ENCODE measurements at regions not wholly inside any gene's neighbourhood (a gene's known extent, or its start where the extent isn't known, plus 50 kb on each side); places are given as distances from the start of the nearest gene placed in this dataset.
"Not testable (repeated sequence)": the region's sequence is repeated elsewhere in the genome, so short reads cannot be mapped to it uniquely, and the experiment has no call there.

DNA sequence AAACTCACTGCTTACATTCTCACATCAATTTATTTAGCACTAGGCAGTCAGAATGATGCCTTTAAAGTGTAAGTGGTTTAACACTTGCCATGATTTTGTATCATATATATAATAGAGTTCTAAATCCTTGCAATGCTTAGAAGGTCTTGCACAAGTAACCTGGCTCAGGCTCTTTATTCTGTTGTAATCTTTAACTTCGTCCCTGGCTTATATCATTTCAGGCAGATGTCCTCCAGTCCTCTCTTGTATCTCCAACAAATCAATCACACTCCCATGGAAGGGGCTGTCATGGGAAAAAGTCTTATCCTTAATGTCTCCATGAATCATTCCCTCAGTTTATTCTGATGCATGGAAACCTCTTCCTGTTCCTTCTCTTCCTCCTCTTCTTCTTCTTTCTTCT lies 841.6 kb upstream of the B3GALT2 start:
- Histone ChIP-seq H3K9me3 (replicated peaks; ENCODE audit: low read length) (peaks cover 3% of the 10 kb centered on the region), H3K4me3 (ENCODE audit: low read length) (no peak overlapping the region), H3K4me2 (ENCODE audit: low read length) (no peak overlapping the region), H3K27me3 (ENCODE audit: control insufficient read depth, insufficient read depth, low read length) (no peaks in the 10 kb centered on the region), H3K9ac (ENCODE audit: low read depth, low read length) (no peak overlapping the region), H3K4me1 (ENCODE audit: control insufficient read depth, insufficient read depth, low read length) (no peaks in the 10 kb centered on the region), H3K36me3 (ENCODE audit: insufficient read depth, low read length) (no peaks in the 10 kb centered on the region)

DNA sequence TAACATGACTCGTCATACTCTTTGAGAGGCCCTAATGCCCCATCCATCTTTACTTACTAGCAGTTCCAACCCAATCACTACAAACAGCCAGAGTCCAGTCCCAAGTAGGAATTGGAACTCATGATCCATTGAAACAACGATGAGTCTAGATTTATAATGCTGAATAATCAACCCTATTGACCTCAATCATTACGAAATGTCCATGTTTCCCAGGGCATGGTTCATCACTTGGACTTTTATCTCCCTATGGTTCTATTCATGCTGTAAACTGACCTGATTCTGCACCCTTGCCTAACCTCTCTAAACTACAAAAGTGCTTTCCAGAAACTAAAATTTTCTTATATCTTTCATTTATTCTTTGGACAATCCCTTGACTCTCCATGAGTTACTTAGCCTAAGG lies 840.0 kb upstream of the B3GALT2 start:
- Histone ChIP-seq H3K4me3 (ENCODE audit: low read length) (no peak overlapping the region), H3K4me1 (ENCODE audit: control insufficient read depth, insufficient read depth, low read length) (no peaks in the 10 kb centered on the region), H3K27me3 (ENCODE audit: control insufficient read depth, insufficient read depth, low read length) (no peaks in the 10 kb centered on the region), H3K4me2 (ENCODE audit: low read length) (no peak overlapping the region), H3K36me3 (ENCODE audit: insufficient read depth, low read length) (no peaks in the 10 kb centered on the region), H3K9ac (ENCODE audit: low read depth, low read length) (no peak overlapping the region), H3K9me3 (replicated peaks; ENCODE audit: low read length) (no peaks in the 10 kb centered on the region)

DNA sequence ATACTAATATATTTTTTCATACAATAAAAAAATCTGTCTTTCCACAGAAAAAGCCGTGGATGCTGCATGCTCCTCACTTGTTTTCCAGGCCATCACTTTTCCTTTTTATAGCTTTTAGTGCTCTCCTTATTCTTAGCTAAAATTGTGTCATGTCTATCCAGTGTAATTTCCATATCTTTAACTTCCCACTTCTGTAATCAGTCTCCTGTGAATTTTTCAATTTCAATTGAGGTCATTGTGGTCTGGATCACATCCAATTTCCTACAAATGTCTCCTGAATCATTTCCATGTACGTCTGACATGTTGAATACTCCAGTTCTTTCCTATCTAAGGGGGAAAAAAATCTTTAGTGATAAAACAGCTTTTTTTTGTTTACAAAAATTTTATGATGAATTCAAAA lies 838.2 kb upstream of the B3GALT2 start:
- H3K4me2 ChIP-seq (ENCODE audit: low read length), result no peak overlapping the region
- no peaks in the 10 kb centered on the region for H3K27me3 ChIP-seq (ENCODE audit: control insufficient read depth, insufficient read depth, low read length)
- H3K36me3 ChIP-seq (ENCODE audit: insufficient read depth, low read length), result no peaks in the 10 kb centered on the region
- no peaks in the 10 kb centered on the region for H3K9me3 ChIP-seq (replicated peaks; ENCODE audit: low read length)
- H3K4me3 ChIP-seq (ENCODE audit: low read length), result no peak overlapping the region
- no peaks in the 10 kb centered on the region for H3K4me1 ChIP-seq (ENCODE audit: control insufficient read depth, insufficient read depth, low read length)
- H3K9ac ChIP-seq (ENCODE audit: low read depth, low read length), result no peak overlapping the region

DNA sequence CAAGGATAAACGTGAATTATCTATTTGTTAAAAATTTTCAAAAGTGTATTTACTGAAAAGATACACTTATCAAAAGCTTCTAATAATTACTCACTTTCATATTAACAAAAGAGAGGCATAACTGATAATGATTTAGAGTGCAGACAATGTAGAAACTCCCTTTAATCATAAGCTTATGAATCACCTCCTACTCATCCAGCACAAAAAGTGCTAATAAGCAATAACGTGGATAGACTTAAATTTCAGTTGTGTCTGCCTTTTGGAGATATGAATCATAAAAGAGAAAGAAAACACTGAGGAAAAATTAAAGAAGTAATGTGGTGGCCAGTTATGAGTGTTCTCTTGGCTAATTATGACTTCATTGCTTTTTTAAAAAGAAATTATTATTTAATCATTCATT lies 827.6 kb upstream of the B3GALT2 start:
- Histone ChIP-seq H3K9me3 (replicated peaks; ENCODE audit: low read length) (no peaks in the 10 kb centered on the region), H3K27me3 (ENCODE audit: control insufficient read depth, insufficient read depth, low read length) (no peaks in the 10 kb centered on the region), H3K36me3 (ENCODE audit: insufficient read depth, low read length) (no peaks in the 10 kb centered on the region), H3K4me3 (ENCODE audit: low read length) (no peak overlapping the region), H3K4me2 (ENCODE audit: low read length) (no peak overlapping the region), H3K9ac (ENCODE audit: low read depth, low read length) (no peak overlapping the region), H3K4me1 (ENCODE audit: control insufficient read depth, insufficient read depth, low read length) (no peaks in the 10 kb centered on the region)

DNA sequence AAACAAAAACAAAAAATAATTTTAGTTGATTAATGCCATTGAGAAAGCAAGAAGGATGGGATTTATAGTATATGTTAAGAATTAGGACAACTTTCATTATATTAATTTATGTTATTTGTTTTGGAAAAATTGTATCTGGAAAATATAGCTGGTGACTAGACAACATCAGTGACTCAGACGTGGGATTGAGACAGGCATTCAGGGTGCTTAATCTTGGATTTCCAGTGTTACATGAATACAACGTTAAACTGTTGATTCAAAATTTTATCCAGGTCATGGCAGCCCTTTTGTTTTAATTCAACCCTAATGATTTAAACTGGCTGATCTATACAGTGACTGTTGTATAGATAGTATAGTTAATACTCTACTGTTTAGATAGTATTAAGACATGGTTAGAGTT lies 827.1 kb upstream of the B3GALT2 start:
- no peaks in the 10 kb centered on the region for H3K9me3 ChIP-seq (replicated peaks; ENCODE audit: low read length)

DNA sequence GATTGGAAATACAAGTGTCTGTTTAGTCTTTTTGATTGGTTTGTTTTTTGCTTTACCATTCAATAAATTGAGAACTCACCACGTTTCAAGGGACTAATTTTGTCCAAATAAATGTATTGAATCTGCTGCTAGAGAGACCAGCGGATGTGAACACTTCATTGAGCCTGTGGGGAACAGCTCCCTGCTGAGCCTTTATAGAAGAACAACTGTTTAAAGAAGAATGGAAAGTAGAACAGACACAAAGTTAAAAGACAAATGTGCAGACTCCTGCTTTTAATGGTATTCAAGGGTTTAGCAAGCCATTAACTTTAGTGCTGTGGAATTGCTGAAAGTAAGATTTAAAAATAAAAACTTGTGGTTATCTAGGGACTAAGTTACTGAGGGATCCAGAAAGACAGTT lies 817.7 kb upstream of the B3GALT2 start:
- Histone ChIP-seq H3K9me3 (replicated peaks; ENCODE audit: low read length) (no peaks in the 10 kb centered on the region), H3K9ac (ENCODE audit: low read depth, low read length) (no peak overlapping the region), H3K27me3 (ENCODE audit: control insufficient read depth, insufficient read depth, low read length) (no peaks in the 10 kb centered on the region), H3K36me3 (ENCODE audit: insufficient read depth, low read length) (no peaks in the 10 kb centered on the region), H3K4me2 (ENCODE audit: low read length) (no peak overlapping the region), H3K4me3 (ENCODE audit: low read length) (no peak overlapping the region), H3K4me1 (ENCODE audit: control insufficient read depth, insufficient read depth, low read length) (no peaks in the 10 kb centered on the region)

More for the DNA sequence above, 827.1 kb upstream of the B3GALT2 start:
- H3K9ac ChIP-seq (ENCODE audit: low read depth, low read length), result no peak overlapping the region
- no peaks in the 10 kb centered on the region for H3K4me1 ChIP-seq (ENCODE audit: control insufficient read depth, insufficient read depth, low read length)
- H3K27me3 ChIP-seq (ENCODE audit: control insufficient read depth, insufficient read depth, low read length), result no peaks in the 10 kb centered on the region
- H3K36me3 ChIP-seq (ENCODE audit: insufficient read depth, low read length), result no peaks in the 10 kb centered on the region
- no peak overlapping the region for H3K4me2 ChIP-seq (ENCODE audit: low read length)
- H3K4me3 ChIP-seq (ENCODE audit: low read length), result no peak overlapping the region

DNA sequence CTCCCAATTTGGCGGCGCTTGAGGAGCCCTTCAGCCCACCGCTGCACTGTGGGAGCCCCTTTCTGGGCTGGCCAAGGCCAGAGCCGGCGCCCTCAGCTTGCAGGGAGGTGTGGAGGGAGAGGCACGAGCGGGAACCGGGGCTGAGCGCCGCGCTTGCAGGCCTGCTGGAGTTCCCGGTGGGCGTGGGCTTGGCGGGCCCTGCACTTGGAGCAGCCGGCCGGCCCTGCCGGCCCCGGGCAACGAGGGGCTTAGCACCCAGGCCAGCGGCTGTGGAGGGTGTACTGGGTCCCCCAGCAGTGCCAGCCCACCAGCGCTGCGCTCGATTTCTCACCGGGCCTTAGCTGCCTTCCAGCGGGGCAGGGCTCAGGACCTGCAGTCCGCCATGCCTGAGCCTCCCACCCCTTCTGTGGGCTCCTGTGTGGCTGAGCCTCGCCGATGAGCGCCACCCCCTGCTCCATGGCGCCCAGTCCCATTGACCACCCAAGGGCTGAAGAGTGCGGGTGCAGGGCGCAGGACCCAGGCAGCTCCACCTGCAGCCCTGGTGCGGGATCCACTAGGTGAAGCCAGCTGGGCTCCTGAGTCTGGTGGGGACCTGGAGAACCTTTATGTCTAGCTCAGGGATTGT lies 815.4 kb upstream of the B3GALT2 start:
- not testable (repeated sequence) for H3K27me3 ChIP-seq (ENCODE audit: control insufficient read depth, insufficient read depth, low read length); H3K4me3 ChIP-seq (ENCODE audit: low read length); H3K4me2 ChIP-seq (ENCODE audit: low read length); H3K4me1 ChIP-seq (ENCODE audit: control insufficient read depth, insufficient read depth, low read length); H3K36me3 ChIP-seq (ENCODE audit: insufficient read depth, low read length); H3K9me3 ChIP-seq (replicated peaks; ENCODE audit: low read length); H3K9ac ChIP-seq (ENCODE audit: low read depth, low read length)

DNA sequence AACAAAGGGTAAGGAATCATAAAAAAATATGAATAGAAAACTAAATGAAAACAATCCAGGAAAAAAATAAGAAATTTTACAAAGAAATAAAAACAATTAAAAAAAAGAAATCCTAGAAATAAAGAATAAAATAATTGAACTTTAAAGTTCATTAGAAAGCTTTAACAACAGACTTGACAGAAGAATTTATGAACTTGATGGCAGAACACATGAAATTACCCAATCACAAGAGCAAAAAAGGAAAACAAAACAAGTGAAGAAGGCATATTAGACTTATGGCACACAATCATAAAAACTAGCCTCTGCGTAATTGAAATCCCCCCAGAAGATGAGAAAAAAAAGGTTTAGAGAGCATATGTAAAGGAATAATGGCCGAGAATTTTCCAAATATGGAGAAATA lies 802.5 kb upstream of the B3GALT2 start:
- Histone ChIP-seq H3K27me3 (ENCODE audit: control insufficient read depth, insufficient read depth, low read length) (no peaks in the 10 kb centered on the region), H3K4me2 (ENCODE audit: low read length) (no peak overlapping the region), H3K36me3 (ENCODE audit: insufficient read depth, low read length) (no peaks in the 10 kb centered on the region), H3K4me1 (ENCODE audit: control insufficient read depth, insufficient read depth, low read length) (no peaks in the 10 kb centered on the region), H3K9me3 (replicated peaks; ENCODE audit: low read length) (no peaks in the 10 kb centered on the region), H3K9ac (ENCODE audit: low read depth, low read length) (no peak overlapping the region), H3K4me3 (ENCODE audit: low read length) (no peak overlapping the region)

DNA sequence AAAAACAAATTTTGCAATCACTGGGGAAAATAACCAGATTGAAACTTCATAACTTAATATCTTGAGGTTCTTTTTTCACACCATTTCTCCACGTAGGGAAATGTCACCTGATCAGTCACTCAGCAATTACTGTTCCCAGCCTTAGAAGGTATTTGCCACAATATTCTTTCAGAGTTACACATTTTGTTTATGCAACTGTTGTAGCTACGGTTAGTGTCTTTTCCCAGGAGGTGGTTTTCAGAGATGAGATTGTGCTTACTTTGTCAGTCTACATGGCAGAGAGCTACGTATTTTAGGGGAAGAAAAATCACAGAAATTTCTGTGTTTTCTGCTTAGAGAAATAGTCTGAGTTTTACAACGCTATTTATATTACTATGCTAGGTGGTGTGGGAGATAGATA lies 792.8 kb upstream of the B3GALT2 start:
- H3K36me3 ChIP-seq (ENCODE audit: insufficient read depth, low read length), result no peaks in the 10 kb centered on the region
- H3K4me2 ChIP-seq (ENCODE audit: low read length), result no peak overlapping the region
- no peaks in the 10 kb centered on the region for H3K9me3 ChIP-seq (replicated peaks; ENCODE audit: low read length)
- H3K4me1 ChIP-seq (ENCODE audit: control insufficient read depth, insufficient read depth, low read length), result no peaks in the 10 kb centered on the region
- no peak overlapping the region for H3K4me3 ChIP-seq (ENCODE audit: low read length)
- no peak overlapping the region for H3K9ac ChIP-seq (ENCODE audit: low read depth, low read length)
- no peaks in the 10 kb centered on the region for H3K27me3 ChIP-seq (ENCODE audit: control insufficient read depth, insufficient read depth, low read length)

DNA sequence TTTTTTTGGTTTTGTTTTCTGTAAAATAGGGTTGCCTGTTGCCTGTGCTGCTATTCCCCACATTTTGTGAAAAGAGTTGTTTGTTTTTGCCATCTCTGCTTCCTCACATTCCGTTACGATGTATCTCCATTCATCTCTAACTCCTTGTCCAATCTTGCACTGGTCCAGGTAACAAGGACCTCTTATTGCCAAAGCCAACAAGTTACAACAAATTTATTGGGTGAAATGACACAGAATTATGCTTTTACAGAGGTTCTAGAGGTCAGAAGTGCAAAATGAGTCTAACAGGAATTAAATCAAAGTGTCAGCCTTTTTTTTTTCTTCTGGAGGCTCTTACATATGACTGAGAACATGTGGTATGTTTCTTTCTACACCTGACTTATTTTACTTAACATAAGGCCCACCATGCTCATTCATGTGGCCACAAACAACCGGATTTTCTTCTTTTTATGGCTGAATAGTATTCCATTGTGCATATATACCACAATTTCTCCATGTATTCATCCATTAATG lies 787.9 kb upstream of the B3GALT2 start:
- no peaks in the 10 kb centered on the region for H3K4me1 ChIP-seq (ENCODE audit: control insufficient read depth, insufficient read depth, low read length)
- H3K27me3 ChIP-seq (ENCODE audit: control insufficient read depth, insufficient read depth, low read length), result no peaks in the 10 kb centered on the region
- H3K9ac ChIP-seq (ENCODE audit: low read depth, low read length), result no peak overlapping the region
- no peaks in the 10 kb centered on the region for H3K9me3 ChIP-seq (replicated peaks; ENCODE audit: low read length)
- H3K36me3 ChIP-seq (ENCODE audit: insufficient read depth, low read length), result no peaks in the 10 kb centered on the region
- H3K4me2 ChIP-seq (ENCODE audit: low read length), result no peak overlapping the region
- H3K4me3 ChIP-seq (ENCODE audit: low read length), result no peak overlapping the region

DNA sequence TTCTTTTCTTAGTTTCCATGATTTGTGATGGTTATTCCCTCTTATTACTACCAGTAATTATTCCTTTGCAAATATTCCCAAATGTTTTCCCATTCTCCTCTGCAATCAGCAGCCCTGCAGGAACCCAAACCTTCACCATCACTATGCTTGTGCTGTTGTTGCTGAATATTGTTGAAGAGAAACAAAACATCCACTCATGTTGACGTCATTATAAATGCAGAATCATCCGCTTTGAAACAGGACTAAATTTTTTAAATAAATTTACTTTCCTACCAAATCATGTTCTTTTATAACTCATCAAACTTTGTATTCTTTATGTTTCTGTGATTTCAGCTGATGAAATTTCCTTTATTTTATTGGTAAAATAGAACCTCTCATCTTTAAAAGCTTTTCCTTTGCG lies 787.0 kb upstream of the B3GALT2 start:
- H3K4me1 ChIP-seq (ENCODE audit: control insufficient read depth, insufficient read depth, low read length), result no peaks in the 10 kb centered on the region
- no peak overlapping the region for H3K9ac ChIP-seq (ENCODE audit: low read depth, low read length)
- no peaks in the 10 kb centered on the region for H3K36me3 ChIP-seq (ENCODE audit: insufficient read depth, low read length)
- no peak overlapping the region for H3K4me2 ChIP-seq (ENCODE audit: low read length)
- no peaks in the 10 kb centered on the region for H3K9me3 ChIP-seq (replicated peaks; ENCODE audit: low read length)
- H3K27me3 ChIP-seq (ENCODE audit: control insufficient read depth, insufficient read depth, low read length), result no peaks in the 10 kb centered on the region
- no peak overlapping the region for H3K4me3 ChIP-seq (ENCODE audit: low read length)

DNA sequence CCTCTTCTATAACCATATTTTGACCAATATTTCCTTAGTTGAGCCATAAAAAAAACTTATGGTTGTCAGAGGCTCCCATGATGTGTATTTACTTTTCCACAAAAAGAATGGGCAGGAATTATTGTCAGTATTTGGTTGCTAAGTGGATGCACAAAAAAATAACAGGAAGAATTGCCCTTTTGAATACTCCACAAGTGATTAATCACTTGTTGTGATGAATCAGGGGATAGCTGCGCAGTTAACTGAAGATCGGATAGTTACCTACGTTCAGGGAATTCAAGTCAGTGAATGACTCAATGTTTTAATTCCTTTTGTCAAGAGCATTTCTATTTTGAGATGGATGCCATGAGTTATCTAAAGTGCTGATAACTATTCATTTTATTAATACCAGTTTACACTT lies 785.2 kb upstream of the B3GALT2 start:
- H3K4me3 ChIP-seq (ENCODE audit: low read length), result no peak overlapping the region
- H3K36me3 ChIP-seq (ENCODE audit: insufficient read depth, low read length), result no peaks in the 10 kb centered on the region

More for the DNA sequence above, 785.2 kb upstream of the B3GALT2 start:
- H3K27me3 ChIP-seq (ENCODE audit: control insufficient read depth, insufficient read depth, low read length), result no peaks in the 10 kb centered on the region
- no peak overlapping the region for H3K4me2 ChIP-seq (ENCODE audit: low read length)
- no peaks in the 10 kb centered on the region for H3K9me3 ChIP-seq (replicated peaks; ENCODE audit: low read length)
- H3K4me1 ChIP-seq (ENCODE audit: control insufficient read depth, insufficient read depth, low read length), result no peaks in the 10 kb centered on the region
- no peak overlapping the region for H3K9ac ChIP-seq (ENCODE audit: low read depth, low read length)

All from skeletal muscle satellite cell (primary cell).